Suppressor macrophage treated with lipopolysaccharide for 1 hour (primary cell): ENCODE measurements at regions not wholly inside any gene's neighbourhood (a gene's known extent, or its start where the extent isn't known, plus 50 kb on each side); places are given as distances from the start of the nearest gene placed in this dataset.
"Not testable (repeated sequence)": the region's sequence is repeated elsewhere in the genome, so short reads cannot be mapped to it uniquely, and the experiment has no call there.

Source experiments
- DNase-seq, 3 donors: peaks; one replicate each; pipeline ENCODE4 v3.0.0-alpha.2; 2020 to 2022

- no peak for DNase-seq
These were observed 85.2 kb upstream of the TRABD2B start for GRCh38 chr1:48082271-48082962.

- DNase-seq = no peak
These were observed 83.4 kb upstream of the TRABD2B start for GRCh38 chr1:48080331-48081255.

DNA sequence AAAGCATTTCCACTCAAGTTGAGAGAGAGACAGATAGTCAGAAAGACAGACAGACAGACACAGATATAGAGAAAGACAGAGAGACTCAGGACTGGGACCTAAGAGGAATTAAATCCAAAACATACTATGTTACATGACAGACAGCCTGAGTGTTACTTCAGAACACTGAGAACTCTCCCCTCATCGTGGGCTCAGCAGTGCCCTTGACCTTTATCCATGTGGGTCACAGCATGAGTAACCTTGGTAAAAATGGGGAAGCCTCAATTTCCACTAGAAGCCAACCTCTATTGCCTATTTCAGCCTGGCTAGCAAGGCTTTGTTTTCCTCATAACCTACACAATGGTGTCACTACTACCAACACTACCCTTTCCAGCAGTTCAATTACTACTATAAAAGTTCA is 81.9 kb upstream of the TRABD2B start:
- peak in 1 of 3 donors; percentile 11 for DNase-seq

GRCh38 chr1:48077795-48078222 is 80.6 kb upstream of the TRABD2B start:
- DNase-seq = no peak

GRCh38 chr1:48076017-48076416 is 78.8 kb upstream of the TRABD2B start:
- no peak for DNase-seq

GRCh38 chr1:48073798-48074530 is 76.8 kb upstream of the TRABD2B start:
- no peak for DNase-seq

DNA sequence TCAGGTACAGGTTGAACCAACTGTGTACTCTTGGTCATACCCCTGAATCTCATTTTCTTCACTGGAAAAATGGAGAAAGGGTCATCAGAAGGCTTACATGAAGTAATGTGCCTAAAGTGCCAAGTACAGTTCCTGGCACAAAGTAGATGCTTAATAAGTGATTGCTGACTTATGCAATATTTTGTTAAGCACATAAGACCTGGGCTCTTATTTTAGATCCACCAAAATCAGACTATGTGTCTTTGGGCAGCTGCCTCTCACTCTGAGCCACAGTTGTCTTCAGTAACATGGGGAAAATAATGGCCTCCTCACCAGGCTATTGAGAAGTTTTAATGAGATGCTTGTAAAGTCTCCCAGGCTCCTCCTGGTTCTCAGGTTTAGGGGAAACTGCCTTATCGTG is 74.3 kb upstream of the TRABD2B start:
- DNase-seq = no peak

- DNase-seq = no peak
These were observed 73.2 kb upstream of the TRABD2B start for GRCh38 chr1:48070396-48070750.

DNA sequence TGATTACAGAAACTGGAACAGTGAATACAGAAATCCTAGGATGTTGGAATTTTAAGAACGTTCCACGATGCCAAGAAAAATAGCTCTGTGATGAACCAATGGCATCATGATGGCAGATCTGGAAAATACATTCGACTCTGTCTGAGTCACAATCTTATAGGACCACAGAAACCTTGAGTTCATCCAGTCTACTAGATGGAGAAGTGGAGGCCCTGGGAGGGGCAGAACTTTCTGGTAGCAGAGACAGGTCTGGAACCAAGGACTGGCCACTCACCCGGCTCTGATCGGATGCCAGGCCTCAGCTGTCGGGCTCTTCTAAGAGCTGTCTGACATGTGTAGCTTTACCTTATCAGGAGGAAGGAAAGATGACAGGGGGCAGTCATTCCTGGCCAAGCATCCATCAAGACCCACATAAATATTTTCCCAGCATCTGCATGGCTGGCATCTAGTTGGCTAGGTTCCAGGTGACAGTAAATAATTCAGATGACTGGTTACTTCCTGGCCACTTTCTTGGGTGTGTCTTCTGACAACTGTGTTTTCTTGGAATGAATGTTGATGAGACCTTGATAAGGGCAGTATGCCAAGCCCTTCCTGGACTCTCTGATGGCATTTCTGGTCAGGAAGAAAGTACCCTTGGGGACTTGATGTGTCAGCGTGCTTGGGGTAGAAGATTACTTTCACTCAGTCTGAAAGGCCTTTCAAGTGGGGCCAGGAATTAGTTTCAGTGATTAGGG is 72.6 kb upstream of the TRABD2B start:
- no peak for DNase-seq

DNA sequence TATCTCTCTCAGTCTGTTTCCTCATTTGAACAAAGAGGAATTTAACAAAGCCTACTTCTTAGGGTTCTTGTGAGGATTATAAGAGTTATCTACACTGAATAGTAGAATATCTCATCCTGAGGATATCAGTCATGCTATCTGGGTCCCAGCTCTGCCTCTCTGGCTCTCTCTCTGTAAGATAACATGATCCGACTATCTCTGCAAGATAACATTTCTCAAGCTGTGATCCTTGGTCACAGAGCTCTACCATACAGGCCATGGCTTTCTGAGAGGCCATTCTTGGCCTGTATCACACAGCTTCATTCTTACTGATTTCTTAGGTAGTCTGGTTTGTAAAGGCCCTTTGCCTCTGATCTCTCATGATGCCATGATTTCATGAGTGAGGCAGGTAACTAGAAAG is 71.0 kb upstream of the TRABD2B start:
- DNase-seq = no peak

GRCh38 chr1:48066936-48067335 is 69.8 kb upstream of the TRABD2B start:
- DNase-seq = no peak

GRCh38 chr1:48064693-48065092 is 67.5 kb upstream of the TRABD2B start:
- DNase-seq = not testable (repeated sequence)

GRCh38 chr1:48062353-48062752 is 65.2 kb upstream of the TRABD2B start:
- no peak for DNase-seq

GRCh38 chr1:48061162-48062136 is 64.3 kb upstream of the TRABD2B start:
- peak; percentile 45 to 64 (median 61) for DNase-seq

DNA sequence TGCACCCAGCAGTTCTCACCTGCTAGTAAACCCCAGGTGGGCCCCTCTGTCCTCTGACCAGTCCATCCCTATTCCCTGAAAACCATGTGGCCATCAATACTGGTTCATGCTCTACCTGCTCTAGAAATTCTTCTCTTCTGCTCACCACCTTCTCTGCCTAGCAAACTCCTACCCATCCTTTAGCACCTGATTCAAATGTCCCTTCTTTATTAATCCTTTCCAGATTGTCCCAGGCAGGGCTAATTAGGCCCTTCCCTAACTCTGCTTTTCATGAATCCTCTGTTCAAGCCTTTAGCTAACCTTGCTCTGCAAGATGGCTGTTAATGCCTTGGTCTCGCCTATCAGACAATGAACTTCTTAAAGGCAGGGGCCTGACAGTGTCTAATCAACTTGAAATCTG is 62.1 kb upstream of the TRABD2B start:
- DNase-seq = no peak

- DNase-seq = no peak
These were observed 61.2 kb upstream of the TRABD2B start for GRCh38 chr1:48058135-48059025.

GRCh38 chr1:48057249-48057648 is 60.1 kb upstream of the TRABD2B start:
- DNase-seq = no peak

- no peak for DNase-seq
These were observed 58.9 kb upstream of the TRABD2B start for GRCh38 chr1:48055876-48056764.

DNA sequence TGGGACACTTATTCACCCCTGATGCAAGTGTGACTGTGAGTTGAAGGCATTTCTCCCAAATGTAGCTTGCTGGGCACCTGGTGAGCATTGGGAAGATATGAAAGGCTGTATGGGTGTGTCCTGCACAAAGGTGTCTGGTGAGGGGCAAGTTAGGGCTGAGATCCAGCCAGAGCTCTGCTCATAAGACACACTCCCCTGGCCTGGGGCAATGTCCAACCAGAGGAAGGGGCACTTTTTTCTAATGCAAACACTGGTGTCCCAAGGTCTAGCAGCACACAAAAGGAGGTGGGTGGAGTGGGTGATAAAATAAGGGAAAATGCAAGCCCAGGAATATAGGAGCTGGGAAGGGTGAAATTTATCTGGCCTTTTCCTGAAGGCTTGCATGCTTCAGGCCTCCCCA is 57.0 kb upstream of the TRABD2B start:
- no peak for DNase-seq
